Neuronal stem cell (in vitro differentiated cells): ENCODE measurements at regions not wholly inside any gene's neighbourhood (a gene's known extent, or its start where the extent isn't known, plus 50 kb on each side); places are given as distances from the start of the nearest gene placed in this dataset.
A peak's percentile ranks its signal among the peaks of the same experiment; 100 is the strongest.

ENCODE experiments used
- DNase-seq: peaks from one replicate; pipeline ENCODE4 v3.0.0-alpha.2; 2013; ENCODE audit warnings: low spot score
- H2AFZ ChIP-seq: one replicate; pipeline ENCODE4 v1.6.1; 2013; ENCODE audit warnings: mild to moderate bottlenecking, low read length, inconsistent platforms
- H2AK5ac ChIP-seq: 2 replicates; pipeline ENCODE4 v1.6.1; 2013; ENCODE audit warnings: low read depth, mild to moderate bottlenecking, inconsistent platforms, low read length, moderate library complexity, mixed read lengths
- H2BK120ac ChIP-seq: 2 replicates; pipeline ENCODE4 v1.6.1; 2013; ENCODE audit warnings: low read depth, mild to moderate bottlenecking, inconsistent platforms, low read length, moderate library complexity, mixed read lengths
- H2BK12ac ChIP-seq: one replicate; pipeline ENCODE4 v1.6.1; 2013; ENCODE audit warnings: low read length, inconsistent platforms
- H2BK15ac ChIP-seq: 2 replicates; pipeline ENCODE4 v1.6.1; 2013; ENCODE audit warnings: mild to moderate bottlenecking, low read length, inconsistent platforms, mixed read lengths
- H2BK5ac ChIP-seq: one replicate; pipeline ENCODE4 v1.6.1; 2013; ENCODE audit warnings: inconsistent platforms, mild to moderate bottlenecking, low read length, moderate library complexity
- H3K14ac ChIP-seq: one replicate; pipeline ENCODE4 v1.6.1; 2013; ENCODE audit warnings: low read length, inconsistent platforms
- H3K18ac ChIP-seq: 2 replicates; pipeline ENCODE4 v1.6.1; 2013; ENCODE audit warnings: low read length, inconsistent platforms
- H3K23ac ChIP-seq: 2 replicates; pipeline ENCODE4 v1.6.1; 2013; ENCODE audit warnings: low read depth, mild to moderate bottlenecking, mixed read lengths, low read length, inconsistent platforms; ENCODE audit not compliant: poor library complexity
- H3K27ac ChIP-seq: replicated peaks from 3 replicates; pipeline ENCODE4 v1.5.1; 2013; ENCODE audit warnings: low read length, inconsistent platforms
- H3K27me3 ChIP-seq, 3 experiments: 2 replicates each; pipeline ENCODE4 v1.6.1; 2013; ENCODE audit warnings: low read length in 3 of 3, mild to moderate bottlenecking in 2 of 3, inconsistent platforms in 1 of 3, low read depth in 1 of 3, mixed read lengths in 1 of 3, moderate library complexity in 1 of 3; ENCODE audit not compliant: control insufficient read depth in 3 of 3, insufficient read depth in 3 of 3
- H3K36me3 ChIP-seq, 2 donors: replicated peaks in 1 of 2; 2 replicates each; pipeline ENCODE4 v1.6.1; 2013; ENCODE audit warnings: low read length in 2 of 2; ENCODE audit not compliant: control insufficient read depth in 2 of 2, insufficient read depth in 2 of 2
- H3K4ac ChIP-seq: 2 replicates; pipeline ENCODE4 v1.6.1; 2013; ENCODE audit warnings: inconsistent platforms, mild to moderate bottlenecking, low read length, moderate library complexity
- H3K4me1 ChIP-seq, 2 donors: 1 replicate in 1 of 2; 2 replicates in 1 of 2; pipeline ENCODE4 v1.6.1; 2013; ENCODE audit warnings: low read length in 2 of 2, low read depth in 1 of 2; ENCODE audit not compliant: control insufficient read depth in 2 of 2, insufficient read depth in 1 of 2
- H3K4me2 ChIP-seq: one replicate; pipeline ENCODE4 v1.6.1; 2013; ENCODE audit warnings: mild to moderate bottlenecking, low read length, inconsistent platforms; ENCODE audit not compliant: insufficient read depth, poor library complexity, severe bottlenecking
- H3K4me3 ChIP-seq, 2 donors: 2 replicates each; pipeline ENCODE4 v1.5.1; 2013; ENCODE audit warnings: low read length in 2 of 2, mild to moderate bottlenecking in 2 of 2, inconsistent platforms in 1 of 2, moderate library complexity in 1 of 2
- H3K79me1 ChIP-seq: one replicate; pipeline ENCODE4 v1.6.1; 2013; ENCODE audit warnings: low read depth, mild to moderate bottlenecking, inconsistent platforms, low read length, moderate library complexity
- H3K9ac ChIP-seq: one replicate; pipeline ENCODE4 v1.6.1; 2013; ENCODE audit warnings: mild to moderate bottlenecking, low read depth, low read length, inconsistent platforms; ENCODE audit not compliant: poor library complexity
- H3K9me3 ChIP-seq, 2 donors: replicated peaks in 1 of 2; 2 replicates each; pipeline versions ENCODE3 to v1.6.1; 2013; ENCODE audit warnings: low read length in 2 of 2, mild to moderate bottlenecking in 2 of 2, inconsistent platforms in 1 of 2, low read depth in 1 of 2, mixed read lengths in 1 of 2, moderate library complexity in 1 of 2; ENCODE audit not compliant: control insufficient read depth in 2 of 2, insufficient read depth in 1 of 2
- H4K8ac ChIP-seq: one replicate; pipeline ENCODE4 v1.6.1; 2013; ENCODE audit warnings: low read depth, mild to moderate bottlenecking, inconsistent platforms, low read length, moderate library complexity
- H4K91ac ChIP-seq: one replicate; pipeline ENCODE4 v1.6.1; 2013; ENCODE audit warnings: low read length, low read depth, mild to moderate bottlenecking, inconsistent platforms; ENCODE audit not compliant: poor library complexity
- WGBS, 2 donors: extraction: QIAGEN DNeasy Blood & Tissue Kit; methylation state at CpG; one replicate each; pipeline ENCODE4 v1.1.7; 2013; ENCODE audit warnings: missing lambda C conversion rate in 2 of 2, mixed read lengths in 1 of 2; ENCODE audit not compliant: insufficient read length in 2 of 2, insufficient replicate concordance in 1 of 2; ENCODE audit errors: extremely low coverage in 2 of 2; 5-methylcytosine and 5-hydroxymethylcytosine counted together

DNA sequence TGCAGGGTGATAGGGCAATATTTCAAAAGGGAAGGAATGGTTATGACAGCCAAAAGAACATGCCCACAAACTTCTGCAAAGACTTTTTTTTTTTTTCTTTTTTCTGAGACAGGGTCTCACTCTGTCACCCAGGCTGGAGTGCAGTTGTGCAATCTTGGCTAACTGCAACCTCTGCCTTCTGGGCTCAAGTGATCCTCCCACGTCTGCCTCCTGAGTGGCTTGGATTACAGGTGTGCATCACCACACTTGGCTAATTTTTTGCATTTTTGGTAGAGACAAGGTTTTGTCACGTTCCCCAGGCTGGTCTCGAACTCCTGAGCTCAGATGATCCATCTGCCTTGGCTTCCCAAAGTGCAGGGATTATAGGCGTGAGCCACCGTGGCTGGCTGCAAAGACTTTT lies 117.6 kb upstream of the ADGRF1 start:
- Histone ChIP-seq H4K8ac (no peak overlapping the region), H3K9ac (no peak overlapping the region), H2AFZ (no peak overlapping the region), H3K4me1 (peaks cover 0 to 5% of the 10 kb centered on the region in 2 donors), H3K18ac (no peak overlapping the region), H2AK5ac (no peak overlapping the region), H3K27ac (no peak overlapping the region), H3K4me3 (no peak overlapping the region), H2BK15ac (no peak overlapping the region), H2BK5ac (no peak overlapping the region), H3K14ac (no peak overlapping the region), H3K27me3 (no peaks in the 10 kb centered on the region), H3K4ac (no peak overlapping the region), H2BK12ac (no peak overlapping the region), H4K91ac (no peak overlapping the region), H3K23ac (no peak overlapping the region), H3K79me1 (no peaks in the 10 kb centered on the region), H3K36me3 (no peaks in the 10 kb centered on the region), H2BK120ac (no peak overlapping the region), H3K4me2 (no peak overlapping the region), H3K9me3 (no peaks in the 10 kb centered on the region)
- DNase-seq, result no peak
- WGBS, 2 donors, result no CpG with 5 or more reads among the region's 5 CpGs

DNA sequence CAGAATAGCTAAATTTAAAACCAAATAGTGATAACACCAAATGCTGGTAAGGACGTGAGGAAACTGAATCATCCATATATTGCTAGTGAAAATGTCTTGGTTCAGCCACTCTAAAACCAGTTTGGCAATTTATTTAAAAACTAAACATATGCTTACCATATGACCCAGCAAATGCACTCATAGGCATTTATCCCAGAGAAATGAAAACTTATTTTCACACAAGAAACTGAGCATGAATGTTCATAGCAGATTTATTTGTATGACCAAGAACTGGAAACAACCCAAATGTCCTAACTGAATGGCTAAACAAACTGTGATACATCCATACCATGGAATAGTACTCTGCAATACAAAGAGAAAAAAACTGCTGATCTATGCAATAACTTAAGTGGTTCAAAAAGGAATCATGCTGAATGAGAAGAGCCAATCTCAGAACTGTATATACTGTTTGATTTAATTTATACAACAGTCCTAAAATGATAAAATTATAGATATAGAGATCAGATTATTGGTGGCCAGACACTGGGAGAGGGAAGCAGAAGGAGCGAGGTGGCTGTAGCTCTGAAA lies 115.6 kb upstream of the ADGRF1 start:
- H2BK5ac ChIP-seq, result no peak overlapping the region
- no peak overlapping the region for H2BK12ac ChIP-seq
- no peak overlapping the region for H3K4ac ChIP-seq
- no peak overlapping the region for H3K27ac ChIP-seq
- no peaks in the 10 kb centered on the region for H3K27me3 ChIP-seq
- H4K8ac ChIP-seq, result no peak overlapping the region
- H2BK120ac ChIP-seq, result no peak overlapping the region
- H4K91ac ChIP-seq, result no peak overlapping the region
- no peaks in the 10 kb centered on the region for H3K36me3 ChIP-seq
- H3K23ac ChIP-seq, result no peak overlapping the region
- peaks cover 6 to 7% of the 10 kb centered on the region in 2 donors for H3K4me1 ChIP-seq
- H3K4me2 ChIP-seq, result no peak overlapping the region
- no peak for DNase-seq
- no peak overlapping the region for H2AK5ac ChIP-seq
- H3K9me3 ChIP-seq, result no peaks in the 10 kb centered on the region
- WGBS, 2 donors, result no CpG with 5 or more reads among the region's 2 CpGs
- no peak overlapping the region for H2BK15ac ChIP-seq
- no peak overlapping the region for H3K18ac ChIP-seq
- H3K9ac ChIP-seq, result no peak overlapping the region
- H3K4me3 ChIP-seq, result no peak overlapping the region
- no peak overlapping the region for H3K14ac ChIP-seq
- no peaks in the 10 kb centered on the region for H3K79me1 ChIP-seq
- H2AFZ ChIP-seq, result no peak overlapping the region

DNA sequence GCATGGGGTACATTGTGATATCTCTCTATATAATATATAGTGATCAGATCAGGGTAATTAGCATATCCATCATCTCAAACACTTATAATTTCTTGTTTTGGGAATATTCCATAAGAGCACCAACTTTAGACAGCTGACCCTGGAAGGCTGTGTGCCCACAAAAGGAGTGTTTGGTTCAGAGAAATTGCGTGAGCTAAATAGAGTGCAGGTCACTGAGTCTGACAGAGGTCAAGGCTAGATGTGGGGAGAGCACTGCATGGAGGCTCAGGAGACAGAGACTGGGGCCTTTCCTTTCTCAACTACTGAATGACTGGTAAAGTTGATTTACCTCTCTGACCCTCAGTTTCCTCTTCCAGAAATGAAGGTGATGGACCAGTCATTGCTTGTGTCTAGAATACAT lies 114.9 kb upstream of the ADGRF1 start:
- no peaks in the 10 kb centered on the region for H3K9me3 ChIP-seq
- H2BK5ac ChIP-seq, result no peak overlapping the region
- H3K9ac ChIP-seq, result no peak overlapping the region
- no peak overlapping the region for H2BK12ac ChIP-seq
- no peak overlapping the region for H3K23ac ChIP-seq
- H3K36me3 ChIP-seq, result no peaks in the 10 kb centered on the region
- H2BK120ac ChIP-seq, result no peak overlapping the region
- no peak for DNase-seq
- H2BK15ac ChIP-seq, result no peak overlapping the region
- H3K4me1 ChIP-seq, result peaks cover 8% of the 10 kb centered on the region in 2 donors
- H3K4me3 ChIP-seq, result no peak overlapping the region
- H2AK5ac ChIP-seq, result no peak overlapping the region
- H3K79me1 ChIP-seq, result no peaks in the 10 kb centered on the region
- WGBS, 2 donors, result no CpG with 5 or more reads among the region's 1 CpG
- no peak overlapping the region for H3K27ac ChIP-seq
- no peaks in the 10 kb centered on the region for H3K27me3 ChIP-seq
- H3K4me2 ChIP-seq, result no peak overlapping the region
- H4K8ac ChIP-seq, result no peak overlapping the region
- H3K18ac ChIP-seq, result no peak overlapping the region
- no peak overlapping the region for H3K4ac ChIP-seq
- H4K91ac ChIP-seq, result no peak overlapping the region
- no peak overlapping the region for H2AFZ ChIP-seq
- H3K14ac ChIP-seq, result no peak overlapping the region

DNA sequence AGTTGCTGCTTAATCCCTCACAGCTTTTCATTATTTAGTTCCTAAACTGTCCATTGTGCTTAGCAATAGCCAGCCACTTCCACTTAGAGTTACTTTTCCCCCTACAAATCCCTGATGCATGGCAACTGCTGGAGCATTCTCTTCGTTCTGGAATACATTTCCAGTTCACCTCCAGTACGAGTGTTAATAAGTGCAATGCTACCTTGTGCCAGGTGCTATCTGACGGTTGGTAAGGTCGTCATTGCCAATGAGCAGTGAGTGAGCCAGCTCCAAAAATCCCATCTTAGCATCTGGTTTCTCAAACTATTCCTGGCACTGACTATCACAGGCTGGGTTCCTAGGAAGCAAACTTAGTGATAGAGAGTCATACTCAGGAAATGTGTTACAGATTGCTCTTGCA lies 114.1 kb upstream of the ADGRF1 start:
- Histone ChIP-seq H3K4me1 (peaks cover 8% of the 10 kb centered on the region in 2 donors), H3K9ac (no peak overlapping the region), H3K79me1 (no peaks in the 10 kb centered on the region), H3K23ac (no peak overlapping the region), H4K91ac (no peak overlapping the region), H2BK120ac (no peak overlapping the region), H2AK5ac (no peak overlapping the region), H3K14ac (no peak overlapping the region), H4K8ac (no peak overlapping the region), H3K4ac (no peak overlapping the region), H3K9me3 (no peaks in the 10 kb centered on the region), H3K36me3 (no peaks in the 10 kb centered on the region), H3K4me2 (no peak overlapping the region), H3K27me3 (no peaks in the 10 kb centered on the region), H2BK12ac (no peak overlapping the region), H2BK5ac (no peak overlapping the region), H2AFZ (no peak overlapping the region), H3K4me3 (no peak overlapping the region), H2BK15ac (peak overlapping the region; percentile 33), H3K18ac (no peak overlapping the region), H3K27ac (no peak overlapping the region)
- DNase-seq, result no peak
- WGBS, 2 donors, result no CpG with 5 or more reads among the region's 4 CpGs
